ENCODE measurements at regions not wholly inside any gene's neighbourhood (a gene's known extent, or its start where the extent isn't known, plus 50 kb on each side); places are given as distances from the start of the nearest gene placed in this dataset.
"Not testable (repeated sequence)": the region's sequence is repeated elsewhere in the genome, so short reads cannot be mapped to it uniquely, and the experiment has no call there.

DNA sequence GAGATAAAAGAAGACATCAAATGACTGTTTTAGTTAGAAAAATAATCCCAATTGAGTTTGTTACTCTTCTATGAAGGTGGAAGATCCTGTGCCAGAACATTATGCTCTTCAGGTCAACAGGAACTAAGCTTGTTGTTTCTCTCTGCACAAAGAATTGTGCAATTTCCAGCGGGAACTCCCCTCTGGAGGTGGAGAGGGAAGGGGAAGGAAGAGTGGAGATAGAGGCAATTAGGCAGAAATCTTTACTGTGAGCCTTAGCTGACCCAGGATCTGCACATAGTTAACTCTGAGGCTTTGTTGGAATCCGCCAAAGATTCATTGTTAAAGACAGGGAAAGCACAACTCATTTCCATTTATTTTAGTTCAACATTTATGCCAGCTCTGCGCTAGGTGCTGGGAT, 77.3 kb downstream of the SRGAP2 start:
- H3K27me3 ChIP-seq (replicated peaks; ENCODE audit: insufficient read depth); H2AFZ ChIP-seq; DNase-seq; H3F3A ChIP-seq (ENCODE audit: insufficient read depth); H4K20me1 ChIP-seq (ENCODE audit: insufficient read depth); H3K4me3 ChIP-seq; H3K36me3 ChIP-seq (ENCODE audit: low read depth); H3K27ac ChIP-seq; H3K4me1 ChIP-seq (ENCODE audit: insufficient read depth); H3K9me2 ChIP-seq (ENCODE audit: insufficient read depth); in situ Hi-C loops (cut with MboI); H3K9me3 ChIP-seq (ENCODE audit: low read depth); H3K4me2 ChIP-seq (ENCODE audit: unreplicated experiment); H3K9ac ChIP-seq: not testable (repeated sequence)
- WGBS, 2 experiments (ENCODE audit: low coverage in 1 of 2, low lambda C conversion rate in 2 of 2, missing lambda C conversion rate in 2 of 2), result 55 to 71% methylated on average over 1 to 2 of the region's 3 CpGs
- H3K79me2 ChIP-seq (ENCODE audit: insufficient read depth), result peaks cover 14% of the 10 kb centered on the region

- H3K9me3 ChIP-seq (ENCODE audit: low read depth); H2AFZ ChIP-seq; in situ Hi-C loops (cut with MboI); H3K27ac ChIP-seq; DNase-seq; H3K9me2 ChIP-seq (ENCODE audit: insufficient read depth); H3F3A ChIP-seq (ENCODE audit: insufficient read depth); H3K4me3 ChIP-seq; H3K9ac ChIP-seq; H3K36me3 ChIP-seq (ENCODE audit: low read depth); H4K20me1 ChIP-seq (ENCODE audit: insufficient read depth); H3K27me3 ChIP-seq (replicated peaks; ENCODE audit: insufficient read depth); H3K4me2 ChIP-seq (ENCODE audit: unreplicated experiment); H3K4me1 ChIP-seq (ENCODE audit: insufficient read depth): not testable (repeated sequence)
- H3K79me2 ChIP-seq (ENCODE audit: insufficient read depth), result peaks cover 27% of the 10 kb centered on the region
- WGBS, 2 experiments (ENCODE audit: low coverage in 1 of 2, low lambda C conversion rate in 2 of 2, missing lambda C conversion rate in 2 of 2), result no CpG with 5 or more reads among the region's 2 CpGs
Observed at GRCh38 chr1:206281912-206282654, 78.7 kb downstream of the SRGAP2 start.

GRCh38 chr1:206285024-206285960, 82.0 kb downstream of the SRGAP2 start:
- DNase-seq; H2AFZ ChIP-seq; H3K4me1 ChIP-seq (ENCODE audit: insufficient read depth); H3K27me3 ChIP-seq (replicated peaks; ENCODE audit: insufficient read depth); H3K36me3 ChIP-seq (ENCODE audit: low read depth); in situ Hi-C loops (cut with MboI); H3K4me3 ChIP-seq; H3K27ac ChIP-seq; H3K4me2 ChIP-seq (ENCODE audit: unreplicated experiment); H4K20me1 ChIP-seq (ENCODE audit: insufficient read depth); H3K9me3 ChIP-seq (ENCODE audit: low read depth); H3F3A ChIP-seq (ENCODE audit: insufficient read depth); H3K9me2 ChIP-seq (ENCODE audit: insufficient read depth); H3K9ac ChIP-seq: not testable (repeated sequence)
- H3K79me2 ChIP-seq (ENCODE audit: insufficient read depth), result peaks cover 28% of the 10 kb centered on the region
- WGBS, 2 experiments (ENCODE audit: low coverage in 1 of 2, low lambda C conversion rate in 2 of 2, missing lambda C conversion rate in 2 of 2), result 98 to 99% methylated on average over 7 to 8 of the region's 10 CpGs

GRCh38 chr1:206287759-206288158, 84.4 kb downstream of the SRGAP2 start:
- H3K4me3 ChIP-seq; H3K36me3 ChIP-seq (ENCODE audit: low read depth); H4K20me1 ChIP-seq (ENCODE audit: insufficient read depth); H3K9me2 ChIP-seq (ENCODE audit: insufficient read depth); H2AFZ ChIP-seq; H3K9ac ChIP-seq; H3K4me2 ChIP-seq (ENCODE audit: unreplicated experiment); H3K9me3 ChIP-seq (ENCODE audit: low read depth); H3K27ac ChIP-seq; H3K4me1 ChIP-seq (ENCODE audit: insufficient read depth); H3K27me3 ChIP-seq (replicated peaks; ENCODE audit: insufficient read depth); in situ Hi-C loops (cut with MboI); DNase-seq; H3F3A ChIP-seq (ENCODE audit: insufficient read depth): not testable (repeated sequence)
- 65 to 100% methylated on average over 1 to 2 of the region's 2 CpGs for WGBS, 2 experiments (ENCODE audit: low coverage in 1 of 2, low lambda C conversion rate in 2 of 2, missing lambda C conversion rate in 2 of 2)
- peaks cover 38% of the 10 kb centered on the region for H3K79me2 ChIP-seq (ENCODE audit: insufficient read depth)

DNA sequence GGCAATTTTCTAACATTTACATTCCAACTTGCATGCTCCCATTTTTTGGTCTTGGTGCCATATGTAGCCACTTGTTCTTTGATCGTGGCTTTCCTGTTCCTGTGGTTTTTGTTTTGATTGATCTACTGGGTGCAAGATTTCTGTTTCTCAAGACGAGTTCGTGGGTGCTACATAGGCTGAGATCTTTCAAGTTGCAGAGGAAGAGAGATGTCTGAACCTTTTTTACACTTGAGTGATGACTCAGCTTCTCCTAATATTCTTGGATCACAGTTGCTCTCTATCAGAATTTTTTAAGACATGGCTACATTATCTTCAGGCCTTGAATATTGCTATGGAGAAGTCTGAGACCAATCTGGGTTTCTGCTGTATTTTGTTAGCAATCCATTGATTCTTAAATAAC, 85.1 kb downstream of the SRGAP2 start:
- H3K27ac ChIP-seq; H3K27me3 ChIP-seq (replicated peaks; ENCODE audit: insufficient read depth); H3K9me2 ChIP-seq (ENCODE audit: insufficient read depth); H4K20me1 ChIP-seq (ENCODE audit: insufficient read depth); H3K9ac ChIP-seq; H3K4me3 ChIP-seq; H3F3A ChIP-seq (ENCODE audit: insufficient read depth); H3K9me3 ChIP-seq (ENCODE audit: low read depth); H3K4me1 ChIP-seq (ENCODE audit: insufficient read depth); in situ Hi-C loops (cut with MboI); H3K4me2 ChIP-seq (ENCODE audit: unreplicated experiment); H3K36me3 ChIP-seq (ENCODE audit: low read depth); DNase-seq; H2AFZ ChIP-seq: not testable (repeated sequence)
- H3K79me2 ChIP-seq (ENCODE audit: insufficient read depth), result peaks cover 41% of the 10 kb centered on the region
- no CpG with 5 or more reads among the region's 3 CpGs for WGBS, 2 experiments (ENCODE audit: low coverage in 1 of 2, low lambda C conversion rate in 2 of 2, missing lambda C conversion rate in 2 of 2)

DNA sequence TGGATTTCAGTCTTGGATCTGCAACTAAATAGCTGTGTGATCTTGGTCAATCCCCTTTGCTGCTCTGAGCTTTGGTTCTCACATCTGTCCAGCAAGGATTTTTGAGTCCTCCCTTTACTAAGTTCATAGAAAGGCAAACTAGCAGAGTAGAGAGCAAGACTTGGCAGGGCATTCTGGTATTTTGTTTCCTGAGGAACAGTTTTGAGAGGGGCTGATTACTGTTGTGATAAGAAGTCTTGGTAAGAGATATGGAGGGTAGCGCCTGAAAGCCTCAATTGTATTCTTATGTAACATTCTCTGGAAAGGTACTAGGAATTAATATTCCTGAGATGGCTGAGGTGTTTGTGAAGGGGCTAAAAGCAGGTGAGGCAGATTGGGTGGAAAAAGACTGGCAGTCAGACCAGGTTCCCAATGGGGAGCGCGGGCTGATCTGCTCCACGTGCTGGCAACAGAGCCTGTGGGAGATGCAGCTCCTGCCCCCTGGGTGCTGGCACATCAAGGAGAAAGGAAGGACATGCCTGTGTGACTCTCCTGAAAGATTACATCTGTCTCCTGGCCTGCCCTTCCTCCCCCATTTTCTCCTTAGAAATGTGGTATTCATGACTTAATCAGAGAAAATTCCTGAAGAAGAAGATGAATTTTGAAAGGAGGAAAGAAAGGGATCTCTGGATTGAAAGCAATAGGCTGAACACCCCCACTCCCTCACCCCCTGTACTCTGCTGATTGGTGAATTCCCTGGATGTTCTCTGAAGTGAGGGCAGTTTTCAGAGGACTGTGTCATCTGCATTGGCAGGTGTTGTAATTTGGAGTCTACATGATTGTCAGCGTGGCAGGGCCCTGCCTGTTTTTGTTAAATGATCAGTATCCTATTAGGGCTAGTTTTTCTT, 94.0 kb downstream of the SRGAP2 start:
- H2AFZ ChIP-seq; in situ Hi-C loops (cut with MboI); H3F3A ChIP-seq (ENCODE audit: insufficient read depth); H3K9me3 ChIP-seq (ENCODE audit: low read depth); H3K9me2 ChIP-seq (ENCODE audit: insufficient read depth); DNase-seq; H3K4me1 ChIP-seq (ENCODE audit: insufficient read depth); H3K36me3 ChIP-seq (ENCODE audit: low read depth); H3K9ac ChIP-seq; H3K4me3 ChIP-seq; H3K4me2 ChIP-seq (ENCODE audit: unreplicated experiment); H3K27me3 ChIP-seq (replicated peaks; ENCODE audit: insufficient read depth); H3K27ac ChIP-seq; H4K20me1 ChIP-seq (ENCODE audit: insufficient read depth): not testable (repeated sequence)
- H3K79me2 ChIP-seq (ENCODE audit: insufficient read depth), result peaks cover 13% of the 10 kb centered on the region
- 60 to 75% methylated on average over 2 to 5 of the region's 5 CpGs for WGBS, 2 experiments (ENCODE audit: low coverage in 1 of 2, low lambda C conversion rate in 2 of 2, missing lambda C conversion rate in 2 of 2)

DNA sequence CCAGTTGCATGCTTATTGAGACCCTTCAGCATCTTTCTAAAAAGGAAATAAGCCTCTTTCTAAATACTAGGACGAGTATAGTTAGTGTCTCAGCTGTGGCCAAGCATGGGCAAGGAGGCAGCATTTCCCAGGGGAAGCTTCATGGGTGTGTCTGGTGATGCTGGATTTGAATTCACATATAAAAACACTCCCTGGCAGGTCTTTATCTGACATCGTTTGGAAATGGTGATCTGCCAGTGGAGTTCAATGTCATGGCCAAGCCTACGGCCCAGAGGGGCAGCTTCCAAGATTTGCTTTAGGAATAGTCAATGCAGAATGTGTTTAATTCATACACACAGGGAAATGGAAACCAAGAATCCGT, 94.7 kb downstream of the SRGAP2 start:
- H3K79me2 ChIP-seq (ENCODE audit: insufficient read depth); H4K20me1 ChIP-seq (ENCODE audit: insufficient read depth); H3K27me3 ChIP-seq (replicated peaks; ENCODE audit: insufficient read depth); H3F3A ChIP-seq (ENCODE audit: insufficient read depth); H3K4me3 ChIP-seq; H3K4me2 ChIP-seq (ENCODE audit: unreplicated experiment); H3K36me3 ChIP-seq (ENCODE audit: low read depth); H3K4me1 ChIP-seq (ENCODE audit: insufficient read depth); H3K9me2 ChIP-seq (ENCODE audit: insufficient read depth); H3K9ac ChIP-seq; in situ Hi-C loops (cut with MboI); H2AFZ ChIP-seq; H3K9me3 ChIP-seq (ENCODE audit: low read depth); DNase-seq; H3K27ac ChIP-seq: not testable (repeated sequence)
- 36 to 65% methylated on average over 1 of the region's 4 CpGs for WGBS, 2 experiments (ENCODE audit: low coverage in 1 of 2, low lambda C conversion rate in 2 of 2, missing lambda C conversion rate in 2 of 2)

Data from GM23248 (cell line).